ENCODE measurements at regions not wholly inside any gene's neighbourhood (a gene's known extent, or its start where the extent isn't known, plus 50 kb on each side); places are given as distances from the start of the nearest gene placed in this dataset.

- 66 to 77% methylated on average over 3 of the region's 3 CpGs for WGBS, 2 donors
- DNase-seq (ENCODE audit: low spot score in 2 of 2): no peak
- intact Hi-C loops (cut with DNase I; ENCODE audit: low total_unique reads): no loop called here
- H3K4me3 ChIP-seq (ENCODE audit: low read depth, poor library complexity, severe bottlenecking): no peak overlapping the region
- TF ChIP-seq CTCF (IDR thresholded peaks at IDR 0.05): no peak
- TF ChIP-seq POLR2A (IDR thresholded peaks at IDR 0.05): no peak
These were observed 1345.3 kb upstream of the SEL1L start for GRCh38 chr14:82878951-82879350.

GRCh38 chr14:82879949-82880535, 1346.4 kb upstream of the SEL1L start:
- WGBS, 2 donors: 37 to 40% methylated on average over 5 of the region's 5 CpGs
- DNase-seq (ENCODE audit: low spot score in 2 of 2): no peak
- no peak for TF ChIP-seq CTCF (IDR thresholded peaks at IDR 0.05)
- TF ChIP-seq POLR2A (IDR thresholded peaks at IDR 0.05): no peak
- no peak overlapping the region for H3K4me3 ChIP-seq (ENCODE audit: low read depth, poor library complexity, severe bottlenecking)
- intact Hi-C loops (cut with DNase I; ENCODE audit: low total_unique reads): no loop called here

GRCh38 chr14:82886670-82887069, 1353.0 kb upstream of the SEL1L start:
- no peak for DNase-seq (ENCODE audit: low spot score in 2 of 2)
- WGBS, 2 donors: 69 to 77% methylated on average over 1 of the region's 1 CpG
- TF ChIP-seq CTCF (IDR thresholded peaks at IDR 0.05) (no peak), POLR2A (IDR thresholded peaks at IDR 0.05) (no peak)
- no peak overlapping the region for H3K4me3 ChIP-seq (ENCODE audit: low read depth, poor library complexity, severe bottlenecking)
- intact Hi-C loops (cut with DNase I; ENCODE audit: low total_unique reads): no loop called here

- intact Hi-C loops (cut with DNase I; ENCODE audit: low total_unique reads): no loop called here
- no peak for DNase-seq (ENCODE audit: low spot score in 2 of 2)
- TF ChIP-seq CTCF (IDR thresholded peaks at IDR 0.05) (no peak), POLR2A (IDR thresholded peaks at IDR 0.05) (no peak)
- H3K4me3 ChIP-seq (ENCODE audit: low read depth, poor library complexity, severe bottlenecking): no peak overlapping the region
These were observed 1356.0 kb upstream of the SEL1L start for GRCh38 chr14:82889701-82890100.

- no peak for DNase-seq (ENCODE audit: low spot score in 2 of 2)
- TF ChIP-seq CTCF (IDR thresholded peaks at IDR 0.05): no peak
- TF ChIP-seq POLR2A (IDR thresholded peaks at IDR 0.05): no peak
- H3K4me3 ChIP-seq (ENCODE audit: low read depth, poor library complexity, severe bottlenecking): no peak overlapping the region
- intact Hi-C loops (cut with DNase I; ENCODE audit: low total_unique reads): no loop called here
- WGBS, 2 donors: 80 to 82% methylated on average over 1 of the region's 1 CpG
These were observed 1362.8 kb upstream of the SEL1L start for GRCh38 chr14:82896476-82896875.
